ENCODE measurements at regions not wholly inside any gene's neighbourhood (a gene's known extent, or its start where the extent isn't known, plus 50 kb on each side); places are given as distances from the start of the nearest gene placed in this dataset.
"Not testable (repeated sequence)": the region's sequence is repeated elsewhere in the genome, so short reads cannot be mapped to it uniquely, and the experiment has no call there.

DNA sequence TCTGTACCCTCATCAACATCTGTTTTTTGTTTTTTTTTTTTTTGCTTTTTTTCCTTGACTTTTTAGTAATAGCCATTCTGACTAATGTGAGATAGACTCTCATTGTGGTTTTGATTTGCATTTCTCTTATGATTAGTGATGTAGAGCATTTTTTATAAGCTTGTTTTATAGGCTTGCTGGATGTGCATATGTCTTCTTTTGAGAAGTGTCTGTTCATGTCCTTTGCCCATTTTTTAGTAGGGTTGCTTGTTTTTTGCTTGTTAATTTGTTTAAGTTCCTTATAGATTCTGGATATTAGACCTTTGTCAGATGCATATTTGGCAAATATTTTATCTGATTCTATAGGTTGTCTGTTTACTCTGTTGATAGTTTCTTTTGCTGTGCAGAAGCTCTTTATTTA is 53.5 kb upstream of the FAR1 start:
- H3K9me3 Mint-ChIP-seq (ENCODE audit: insufficient read depth); DNase-seq; H3K4me3 Mint-ChIP-seq; H3K36me3 Mint-ChIP-seq (ENCODE audit: low read depth); CTCF ChIA-PET; H3K27me3 Mint-ChIP-seq (ENCODE audit: low read depth); H3K4me1 Mint-ChIP-seq (ENCODE audit: low read depth); H3K27ac Mint-ChIP-seq; POLR2A ChIA-PET; ATAC-seq: not testable (repeated sequence)

DNA sequence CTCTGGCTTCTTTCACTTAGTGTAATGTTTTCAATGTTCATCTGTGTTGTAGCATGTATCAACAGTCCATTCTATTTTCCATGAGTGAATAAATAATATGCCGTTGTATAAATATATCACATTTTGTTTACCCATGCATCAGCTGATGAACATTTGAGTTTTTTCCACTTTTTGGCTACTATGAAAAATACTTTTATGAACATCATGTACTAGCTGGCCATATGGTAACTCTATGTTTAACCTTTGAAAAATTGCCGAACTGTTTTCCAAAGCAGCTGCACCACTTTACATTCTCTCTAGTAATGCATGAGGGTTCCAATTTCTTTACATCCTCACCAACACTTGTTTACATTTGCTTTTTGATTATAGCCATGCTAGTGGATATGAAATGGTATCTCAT is 59.8 kb upstream of the FAR1 start:
- ATAC-seq = no peak
- H3K4me3 Mint-ChIP-seq = no peak overlapping the region
- ChIA-PET POLR2A (no interaction called here), CTCF (no interaction called here)
- H3K36me3 Mint-ChIP-seq (ENCODE audit: low read depth) = no peaks in the 10 kb centered on the region
- DNase-seq = no peak
- H3K9me3 Mint-ChIP-seq (ENCODE audit: insufficient read depth) = no peaks in the 10 kb centered on the region
- H3K27ac Mint-ChIP-seq = no peak overlapping the region
- H3K27me3 Mint-ChIP-seq (ENCODE audit: low read depth) = no peaks in the 10 kb centered on the region
- no peaks in the 10 kb centered on the region for H3K4me1 Mint-ChIP-seq (ENCODE audit: low read depth)

DNA sequence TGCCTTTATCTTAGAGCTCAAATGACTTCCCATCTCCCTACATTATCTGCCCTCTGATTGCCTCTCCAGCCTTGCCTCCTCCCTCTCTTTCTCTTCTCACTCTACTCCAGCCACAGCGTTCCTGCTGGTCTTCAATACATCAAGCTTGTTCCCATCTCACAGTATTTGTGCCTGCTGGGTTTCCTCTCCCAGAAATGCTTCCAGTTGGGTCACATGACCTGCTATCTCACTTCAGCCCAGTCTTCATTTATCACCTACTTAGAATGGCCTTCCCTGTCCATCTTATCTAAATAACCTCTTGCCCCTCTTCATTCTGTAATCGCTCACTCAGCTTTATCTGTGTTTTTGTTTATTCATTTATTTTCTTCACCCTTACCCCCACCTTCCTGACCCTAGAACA is 61.8 kb upstream of the FAR1 start:
- ChIA-PET CTCF (no interaction called here), POLR2A (no interaction called here)
- no peak overlapping the region for H3K27ac Mint-ChIP-seq
- H3K36me3 Mint-ChIP-seq (ENCODE audit: low read depth) = no peaks in the 10 kb centered on the region
- no peaks in the 10 kb centered on the region for H3K27me3 Mint-ChIP-seq (ENCODE audit: low read depth)
- no peaks in the 10 kb centered on the region for H3K9me3 Mint-ChIP-seq (ENCODE audit: insufficient read depth)
- ATAC-seq (no peak), DNase-seq (no peak)
- no peak overlapping the region for H3K4me3 Mint-ChIP-seq
- no peaks in the 10 kb centered on the region for H3K4me1 Mint-ChIP-seq (ENCODE audit: low read depth)

DNA sequence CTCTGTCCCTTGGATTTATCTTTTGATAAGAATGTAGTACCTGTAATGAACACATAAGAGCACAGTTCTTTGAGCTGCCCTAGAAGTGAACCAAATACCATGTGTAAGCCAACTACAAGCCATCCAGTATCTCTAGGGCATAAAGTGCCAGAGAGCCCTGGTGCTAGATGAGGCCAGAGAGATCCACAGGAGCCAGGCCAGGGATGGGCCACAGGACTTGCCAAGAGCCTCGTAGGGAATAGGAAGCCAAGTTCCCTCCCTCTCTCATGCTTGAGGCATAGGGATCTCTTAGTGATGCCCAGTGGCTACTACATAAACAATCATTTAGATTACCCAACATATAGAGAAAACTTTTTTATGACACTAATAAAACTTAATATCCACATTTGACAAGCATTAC is 64.8 kb upstream of the FAR1 start:
- ATAC-seq = no peak
- no peak for DNase-seq
- POLR2A ChIA-PET = no interaction called here
- Mint-ChIP-seq H3K27ac (no peak overlapping the region), H3K4me1 (ENCODE audit: low read depth) (no peaks in the 10 kb centered on the region), H3K27me3 (ENCODE audit: low read depth) (peaks cover 5% of the 10 kb centered on the region), H3K4me3 (no peak overlapping the region), H3K36me3 (ENCODE audit: low read depth) (no peaks in the 10 kb centered on the region), H3K9me3 (ENCODE audit: insufficient read depth) (no peaks in the 10 kb centered on the region)
- CTCF ChIA-PET = no interaction called here

DNA sequence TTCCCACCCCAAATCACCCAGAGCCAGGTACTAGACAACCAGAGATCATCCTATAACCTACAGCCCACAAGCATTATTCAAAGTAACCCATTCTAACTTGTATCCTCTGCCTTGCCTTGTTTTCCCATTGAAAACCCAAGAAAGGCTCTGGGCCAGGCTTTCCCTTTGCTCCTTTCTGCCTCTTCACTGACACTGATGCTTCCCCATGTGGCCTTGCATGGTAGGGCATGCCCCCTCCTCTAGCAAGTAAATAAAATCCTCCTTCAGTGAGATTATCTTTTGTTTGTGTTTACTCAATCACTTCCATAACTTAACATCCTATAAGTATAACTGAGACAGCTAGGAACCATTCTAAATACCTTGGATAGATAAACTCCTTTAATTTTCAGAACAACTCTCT is 65.6 kb upstream of the FAR1 start:
- DNase-seq (no peak), ATAC-seq (no peak)
- peaks cover 5% of the 10 kb centered on the region for H3K27me3 Mint-ChIP-seq (ENCODE audit: low read depth)
- no peaks in the 10 kb centered on the region for H3K36me3 Mint-ChIP-seq (ENCODE audit: low read depth)
- H3K4me3 Mint-ChIP-seq = no peak overlapping the region
- no peak overlapping the region for H3K27ac Mint-ChIP-seq
- no peaks in the 10 kb centered on the region for H3K4me1 Mint-ChIP-seq (ENCODE audit: low read depth)
- no peaks in the 10 kb centered on the region for H3K9me3 Mint-ChIP-seq (ENCODE audit: insufficient read depth)
- CTCF ChIA-PET = no interaction called here
- POLR2A ChIA-PET = no interaction called here

DNA sequence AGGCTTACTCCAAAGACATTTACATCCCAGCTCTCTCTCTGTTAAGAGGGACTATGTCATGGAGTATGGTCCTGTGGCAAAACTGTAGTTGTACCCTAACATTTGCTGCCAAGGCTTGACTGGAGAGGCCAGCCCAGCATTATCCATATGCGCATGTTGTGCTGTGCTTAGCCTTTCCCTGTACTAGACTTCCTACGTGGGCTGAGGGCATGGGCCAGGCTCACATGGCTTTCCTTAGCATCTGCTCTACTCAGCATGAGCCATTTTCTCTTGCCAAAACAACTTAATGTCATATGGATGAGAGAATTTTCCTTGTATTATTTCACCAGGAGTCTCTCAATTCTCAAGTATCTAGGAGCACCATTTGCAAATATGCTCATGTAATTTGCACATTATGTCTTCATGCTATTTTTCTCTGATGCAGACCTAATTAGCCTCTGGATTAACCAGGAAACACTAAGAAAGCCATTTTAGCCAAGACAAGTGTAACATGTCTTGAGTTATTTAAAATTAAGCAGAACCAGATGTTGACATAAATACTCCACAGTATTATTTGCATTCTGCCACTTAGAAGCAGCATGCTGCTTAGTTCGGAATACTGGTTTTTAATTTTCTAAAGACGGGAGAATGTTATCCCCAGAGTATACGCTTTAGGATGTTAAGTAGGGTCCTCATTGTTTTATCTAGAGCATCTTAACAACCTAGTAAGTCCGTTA is 71.7 kb upstream of the FAR1 start:
- no peak for ATAC-seq
- no peaks in the 10 kb centered on the region for H3K4me1 Mint-ChIP-seq (ENCODE audit: low read depth)
- ChIA-PET POLR2A (no interaction called here), CTCF (no interaction called here)
- H3K4me3 Mint-ChIP-seq = no peak overlapping the region
- no peak for DNase-seq
- H3K9me3 Mint-ChIP-seq (ENCODE audit: insufficient read depth) = no peaks in the 10 kb centered on the region
- no peak overlapping the region for H3K27ac Mint-ChIP-seq
- H3K36me3 Mint-ChIP-seq (ENCODE audit: low read depth) = no peaks in the 10 kb centered on the region
- H3K27me3 Mint-ChIP-seq (ENCODE audit: low read depth) = peaks cover 10% of the 10 kb centered on the region

DNA sequence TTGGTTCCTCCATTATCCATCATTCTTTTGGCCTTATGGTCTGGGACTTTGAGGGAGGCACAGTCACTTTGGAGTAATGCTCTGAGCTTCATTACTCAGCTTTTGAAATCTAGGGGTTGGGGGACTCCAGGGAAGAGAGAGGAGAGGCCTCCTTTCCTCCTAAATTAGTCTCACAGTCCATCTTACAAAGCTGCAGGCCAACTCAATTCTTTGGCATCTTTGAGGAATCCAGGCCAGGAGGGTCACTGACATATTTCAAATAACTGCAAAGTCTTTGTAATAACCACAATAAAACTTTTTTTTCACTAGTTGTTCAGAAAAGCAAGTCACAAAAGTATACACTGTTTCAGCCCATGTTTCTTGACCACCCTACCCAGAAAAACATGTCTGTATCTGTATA is 73.3 kb upstream of the FAR1 start:
- H3K4me3 Mint-ChIP-seq = no peak overlapping the region
- ATAC-seq (no peak), DNase-seq (no peak)
- no peak overlapping the region for H3K27ac Mint-ChIP-seq
- ChIA-PET POLR2A (no interaction called here), CTCF (no interaction called here)
- no peaks in the 10 kb centered on the region for H3K36me3 Mint-ChIP-seq (ENCODE audit: low read depth)
- no peaks in the 10 kb centered on the region for H3K9me3 Mint-ChIP-seq (ENCODE audit: insufficient read depth)
- no peaks in the 10 kb centered on the region for H3K4me1 Mint-ChIP-seq (ENCODE audit: low read depth)
- H3K27me3 Mint-ChIP-seq (ENCODE audit: low read depth) = peaks cover 7% of the 10 kb centered on the region

DNA sequence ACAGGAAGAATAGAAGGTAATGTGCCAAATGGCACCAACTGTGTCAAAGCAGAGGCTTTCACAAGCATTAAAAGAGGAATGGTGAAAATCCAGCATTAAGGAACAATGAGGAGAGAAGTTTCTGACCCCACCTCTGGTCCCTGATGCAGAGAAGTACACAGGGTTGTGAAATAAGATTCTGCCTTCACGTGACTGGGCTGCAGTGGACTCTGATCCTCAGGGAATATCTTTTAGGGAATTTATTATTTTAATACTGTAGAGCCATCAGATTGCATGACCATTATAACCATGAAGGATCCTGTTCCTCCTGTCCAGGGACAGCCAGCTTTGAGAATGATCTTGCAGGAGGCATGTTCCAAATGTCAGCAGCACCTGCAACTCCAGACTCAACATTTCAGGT is 74.4 kb upstream of the FAR1 start:
- POLR2A ChIA-PET = no interaction called here
- Mint-ChIP-seq H3K27ac (no peak overlapping the region), H3K36me3 (ENCODE audit: low read depth) (no peaks in the 10 kb centered on the region), H3K4me1 (ENCODE audit: low read depth) (no peaks in the 10 kb centered on the region), H3K9me3 (ENCODE audit: insufficient read depth) (no peaks in the 10 kb centered on the region), H3K4me3 (no peak overlapping the region), H3K27me3 (ENCODE audit: low read depth) (peaks cover 8% of the 10 kb centered on the region)
- ATAC-seq (no peak), DNase-seq (no peak)
- CTCF ChIA-PET = no interaction called here

DNA sequence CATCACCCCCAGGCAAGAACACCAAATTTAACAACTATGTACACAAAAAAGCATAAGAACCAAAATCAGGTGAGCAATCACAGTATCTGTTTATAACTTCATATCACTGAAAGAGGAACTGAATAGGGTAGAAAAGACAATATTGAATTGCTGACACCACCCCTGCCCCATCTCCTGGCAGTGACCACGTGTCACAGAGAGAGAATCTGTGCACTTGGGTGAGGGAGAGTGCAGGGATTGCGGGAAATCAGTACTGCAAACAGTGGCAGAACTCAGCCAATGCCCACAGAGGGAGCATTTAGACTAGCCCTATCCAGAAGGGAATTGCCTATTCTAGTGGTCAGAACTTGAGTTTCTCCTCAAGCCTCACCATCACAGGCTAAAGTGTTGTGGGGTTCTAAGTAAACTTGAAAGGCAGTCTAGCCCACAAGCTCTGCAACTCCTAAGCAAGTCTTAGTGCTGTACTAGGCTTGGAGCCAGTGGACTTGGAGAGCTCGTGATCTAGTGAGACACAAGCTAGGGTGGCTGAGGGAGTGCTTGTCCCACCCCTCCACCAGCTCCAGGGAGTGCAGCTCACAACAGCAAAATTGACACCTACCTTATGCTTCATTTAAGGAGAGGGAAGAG is 82.8 kb upstream of the PTH start:
- Mint-ChIP-seq H3K9me3 (ENCODE audit: insufficient read depth) (peaks cover 3% of the 10 kb centered on the region), H3K27ac (no peak overlapping the region), H3K4me1 (ENCODE audit: low read depth) (no peaks in the 10 kb centered on the region), H3K27me3 (ENCODE audit: low read depth) (peaks cover 2% of the 10 kb centered on the region), H3K4me3 (no peak overlapping the region), H3K36me3 (ENCODE audit: low read depth) (no peaks in the 10 kb centered on the region)
- ChIA-PET POLR2A (no interaction called here), CTCF (no interaction called here)
- DNase-seq = no peak
- no peak for ATAC-seq

DNA sequence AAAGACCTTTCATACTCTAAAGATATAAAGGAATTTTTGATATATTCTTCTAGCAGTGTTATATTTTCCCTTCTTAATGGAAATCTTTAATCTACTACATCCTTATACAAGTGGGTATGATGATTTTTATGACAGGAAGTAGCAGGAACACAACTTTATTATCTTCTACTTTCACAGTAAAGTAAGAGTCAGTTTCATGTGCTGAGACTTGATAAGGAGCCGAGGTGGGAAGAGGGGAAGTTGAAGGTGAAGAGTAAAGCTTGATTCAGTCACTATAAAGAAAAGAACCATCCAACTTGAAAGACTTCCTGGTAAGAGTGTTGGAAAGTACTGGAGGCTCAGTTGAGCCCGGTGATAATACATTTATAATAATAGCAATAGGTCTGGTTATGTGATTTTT is 82.1 kb upstream of the PTH start:
- H3K27ac Mint-ChIP-seq = no peak overlapping the region
- H3K4me3 Mint-ChIP-seq = no peak overlapping the region
- CTCF ChIA-PET = no interaction called here
- DNase-seq = no peak
- POLR2A ChIA-PET = interaction anchor here (1.2 kb wide), 1 partner anchor 10 kb away, joined by 3 read pairs; no protein-coding TSS in a partner anchor
- no peak for ATAC-seq
- no peaks in the 10 kb centered on the region for H3K4me1 Mint-ChIP-seq (ENCODE audit: low read depth)
- H3K9me3 Mint-ChIP-seq (ENCODE audit: insufficient read depth) = peaks cover 3% of the 10 kb centered on the region
- peaks cover 2% of the 10 kb centered on the region for H3K27me3 Mint-ChIP-seq (ENCODE audit: low read depth)
- no peaks in the 10 kb centered on the region for H3K36me3 Mint-ChIP-seq (ENCODE audit: low read depth)

DNA sequence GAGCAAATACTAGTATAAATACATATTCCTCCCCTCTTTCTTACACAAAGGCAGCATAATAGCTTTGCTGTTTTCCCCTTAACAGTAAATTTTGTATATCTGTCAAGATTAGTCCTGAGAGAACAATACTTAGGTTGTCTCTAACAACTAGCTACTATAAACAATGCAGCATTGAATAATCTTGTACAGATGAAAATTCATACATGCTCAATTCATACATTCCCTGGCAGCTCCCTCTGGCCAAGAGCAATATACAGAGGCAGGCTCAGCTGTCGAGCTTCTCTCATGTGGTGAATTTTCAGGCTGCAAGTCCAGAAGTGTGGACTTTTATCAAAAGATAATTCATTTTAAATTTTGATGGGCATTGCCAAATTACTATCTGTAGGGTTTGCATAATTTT is 81.2 kb upstream of the PTH start:
- ATAC-seq (no peak), DNase-seq (no peak)
- CTCF ChIA-PET = no interaction called here
- Mint-ChIP-seq H3K27me3 (ENCODE audit: low read depth) (peaks cover 7% of the 10 kb centered on the region), H3K4me1 (ENCODE audit: low read depth) (no peaks in the 10 kb centered on the region), H3K9me3 (ENCODE audit: insufficient read depth) (peaks cover 3% of the 10 kb centered on the region), H3K4me3 (no peak overlapping the region), H3K27ac (no peak overlapping the region), H3K36me3 (ENCODE audit: low read depth) (no peaks in the 10 kb centered on the region)
- POLR2A ChIA-PET = interaction anchor here (1.2 kb wide), 1 partner anchor 9 kb away, joined by 3 read pairs; no protein-coding TSS in a partner anchor

DNA sequence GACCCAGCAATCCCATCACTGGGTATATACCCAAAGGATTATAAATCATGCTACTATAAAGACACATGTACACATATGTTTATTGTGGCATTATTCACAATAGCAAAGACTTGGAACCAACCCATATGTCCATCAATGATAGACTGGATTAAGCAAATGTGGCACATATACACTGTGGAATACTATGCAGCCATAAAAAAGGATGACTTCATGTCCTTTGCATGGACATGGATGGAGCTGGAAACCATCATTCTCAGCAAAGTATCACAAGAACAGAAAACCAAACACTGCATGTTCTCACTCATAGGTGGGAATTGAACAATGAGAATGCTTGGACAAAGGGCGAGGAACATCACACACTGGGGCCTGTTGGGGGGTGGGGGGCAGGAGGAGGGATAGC is 79.6 kb upstream of the PTH start:
- H3K4me3 Mint-ChIP-seq; H3K4me1 Mint-ChIP-seq (ENCODE audit: low read depth); DNase-seq; POLR2A ChIA-PET; H3K9me3 Mint-ChIP-seq (ENCODE audit: insufficient read depth); H3K36me3 Mint-ChIP-seq (ENCODE audit: low read depth); ATAC-seq; CTCF ChIA-PET; H3K27me3 Mint-ChIP-seq (ENCODE audit: low read depth); H3K27ac Mint-ChIP-seq: not testable (repeated sequence)

DNA sequence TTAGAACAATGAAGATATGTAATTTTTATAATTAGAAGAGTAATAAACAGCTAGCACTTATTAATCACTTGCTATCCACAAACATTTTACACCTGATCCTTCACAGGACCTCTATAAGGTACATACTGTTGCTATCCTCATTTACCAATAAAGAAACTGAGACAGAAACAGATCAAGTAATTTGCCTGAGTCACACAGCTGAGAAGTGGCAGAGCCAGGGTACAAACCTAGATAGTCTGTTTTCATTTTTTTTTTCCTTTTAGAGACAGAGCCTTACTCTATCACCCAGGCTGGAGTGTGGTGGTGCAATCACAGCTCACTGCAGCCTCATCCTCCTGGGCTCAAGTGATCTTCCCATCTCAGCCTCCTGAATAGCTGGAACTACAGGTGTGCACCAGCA is 71.8 kb upstream of the PTH start:
- no peaks in the 10 kb centered on the region for H3K36me3 Mint-ChIP-seq (ENCODE audit: low read depth)
- no peak overlapping the region for H3K27ac Mint-ChIP-seq
- DNase-seq = no peak
- ATAC-seq = no peak
- ChIA-PET CTCF (no interaction called here), POLR2A (interaction anchor here (1.3 kb wide), 1 partner anchor 10 kb away, joined by 3 read pairs; no protein-coding TSS in a partner anchor)
- no peak overlapping the region for H3K4me3 Mint-ChIP-seq
- no peaks in the 10 kb centered on the region for H3K4me1 Mint-ChIP-seq (ENCODE audit: low read depth)
- H3K9me3 Mint-ChIP-seq (ENCODE audit: insufficient read depth) = no peaks in the 10 kb centered on the region
- peaks cover 4% of the 10 kb centered on the region for H3K27me3 Mint-ChIP-seq (ENCODE audit: low read depth)

Measured in activated CD8-positive, alpha-beta T cell treated with anti-CD3 and anti-CD28 coated beads, Interleukin-2, amount 10 ng/mL, durations not matched to agents 7 days and 5 days (primary cell).